HL-60 (cell line): ENCODE measurements at regions not wholly inside any gene's neighbourhood (a gene's known extent, or its start where the extent isn't known, plus 50 kb on each side); places are given as distances from the start of the nearest gene placed in this dataset.

Experiments used
- DNase-seq, 2 experiments: peaks; one replicate each; pipeline ENCODE4 v3.0.0-alpha.2; 2010 to 2020; ENCODE audit warnings: low read depth in 1 of 2, low spot score in 1 of 2
- H3K27ac ChIP-seq: fragments of 250-450 bp; sonication (Bioruptor Pico); replicated peaks from 2 replicates; pipeline ENCODE4 v1.5.1; 2020; ENCODE audit warnings: mild to moderate bottlenecking, moderate library complexity
- H3K27me3 ChIP-seq: fragments of 250-450 bp; sonication (Bioruptor Pico); 2 replicates; pipeline ENCODE4 v1.5.1; 2021; ENCODE audit warnings: mild to moderate bottlenecking, moderate library complexity; ENCODE audit not compliant: insufficient read depth, poor library complexity, severe bottlenecking
- H3K4me3 ChIP-seq: replicated peaks from 2 replicates; pipeline ENCODE4 v1.5.1; 2011; ENCODE audit warnings: mild to moderate bottlenecking, control low read depth, low read length; ENCODE audit not compliant: insufficient read depth
- GABPA ChIP-seq: IDR thresholded peaks from 2 replicates; pipeline ENCODE4 v1.6.1; 2012; ENCODE audit warnings: low read depth
- POLR2AphosphoS5 ChIP-seq: IDR thresholded peaks from 2 replicates; pipeline ENCODE4 v1.6.1; 2012; ENCODE audit warnings: low read depth
- REST ChIP-seq: IDR thresholded peaks from 2 replicates; pipeline ENCODE4 v1.6.1; 2012; ENCODE audit warnings: low read depth; ENCODE audit not compliant: insufficient replicate concordance
- SPI1 ChIP-seq: IDR thresholded peaks from 2 replicates; pipeline ENCODE4 v1.6.1; 2012; ENCODE audit warnings: low read depth, mild to moderate bottlenecking, borderline replicate concordance
- TF ChIP-seq, protein P1 (sequence below): IDR thresholded peaks from one replicate; pipeline ENCODE4 v1.5.1; 2011; ENCODE audit warnings: low read length, control low read depth, inconsistent platforms; ENCODE audit not compliant: insufficient read depth

GRCh38 chr14:87656315-87656714, 336.7 kb downstream of the GALC start:
- no peak for DNase-seq
- no peak overlapping the region for H3K4me3 ChIP-seq
- no peak overlapping the region for H3K27ac ChIP-seq
- H3K27me3 ChIP-seq = no peaks in the 10 kb centered on the region
- TF ChIP-seq, protein P1, sequence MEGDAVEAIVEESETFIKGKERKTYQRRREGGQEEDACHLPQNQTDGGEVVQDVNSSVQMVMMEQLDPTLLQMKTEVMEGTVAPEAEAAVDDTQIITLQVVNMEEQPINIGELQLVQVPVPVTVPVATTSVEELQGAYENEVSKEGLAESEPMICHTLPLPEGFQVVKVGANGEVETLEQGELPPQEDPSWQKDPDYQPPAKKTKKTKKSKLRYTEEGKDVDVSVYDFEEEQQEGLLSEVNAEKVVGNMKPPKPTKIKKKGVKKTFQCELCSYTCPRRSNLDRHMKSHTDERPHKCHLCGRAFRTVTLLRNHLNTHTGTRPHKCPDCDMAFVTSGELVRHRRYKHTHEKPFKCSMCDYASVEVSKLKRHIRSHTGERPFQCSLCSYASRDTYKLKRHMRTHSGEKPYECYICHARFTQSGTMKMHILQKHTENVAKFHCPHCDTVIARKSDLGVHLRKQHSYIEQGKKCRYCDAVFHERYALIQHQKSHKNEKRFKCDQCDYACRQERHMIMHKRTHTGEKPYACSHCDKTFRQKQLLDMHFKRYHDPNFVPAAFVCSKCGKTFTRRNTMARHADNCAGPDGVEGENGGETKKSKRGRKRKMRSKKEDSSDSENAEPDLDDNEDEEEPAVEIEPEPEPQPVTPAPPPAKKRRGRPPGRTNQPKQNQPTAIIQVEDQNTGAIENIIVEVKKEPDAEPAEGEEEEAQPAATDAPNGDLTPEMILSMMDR = no peak
- TF ChIP-seq SPI1 (no peak), GABPA (no peak), REST (no peak), POLR2AphosphoS5 (no peak)

- Histone ChIP-seq H3K27me3 (no peaks in the 10 kb centered on the region), H3K27ac (no peak overlapping the region)
- TF ChIP-seq SPI1 (no peak), GABPA (no peak), REST (no peak), POLR2AphosphoS5 (no peak)
- TF ChIP-seq, protein P1 = no peak
These were observed 340.7 kb downstream of the GALC start for GRCh38 chr14:87652278-87652677.

GRCh38 chr14:87644689-87645088, 348.3 kb downstream of the GALC start:
- no peak for DNase-seq
- Histone ChIP-seq H3K27ac (no peak overlapping the region), H3K4me3 (no peak overlapping the region), H3K27me3 (no peaks in the 10 kb centered on the region)
- TF ChIP-seq POLR2AphosphoS5 = no peak
- no peak for TF ChIP-seq GABPA
- TF ChIP-seq SPI1 = no peak
- no peak for TF ChIP-seq REST
- TF ChIP-seq, protein P1 = no peak

More at GRCh38 chr14:87652278-87652677, 340.7 kb downstream of the GALC start:
- DNase-seq = no peak
- H3K4me3 ChIP-seq = no peak overlapping the region
